ENCODE measurements at regions not wholly inside any gene's neighbourhood (a gene's known extent, or its start where the extent isn't known, plus 50 kb on each side); places are given as distances from the start of the nearest gene placed in this dataset.

GRCh38 chr12:105588106-105588505 lies 257.6 kb downstream of the C12orf75 start:
- intact Hi-C loops (cut with micrococcal nuclease), result no loop called here
- Histone ChIP-seq H3K4me1 (peaks cover 5% of the 10 kb centered on the region), H3K36me3 (no peaks in the 10 kb centered on the region), H3K27ac (replicated peaks) (no peak overlapping the region), H3K9me3 (replicated peaks) (no peaks in the 10 kb centered on the region), H3K27me3 (ENCODE audit: low read depth) (no peaks in the 10 kb centered on the region), H3K4me3 (no peak overlapping the region)
- TF ChIP-seq CTCF (IDR thresholded peaks at IDR 0.05; ENCODE audit: borderline replicate concordance), result no peak
- DNase-seq, result no peak

GRCh38 chr12:105590571-105590970 lies 260.1 kb downstream of the C12orf75 start:
- no peak for TF ChIP-seq CTCF (IDR thresholded peaks at IDR 0.05; ENCODE audit: borderline replicate concordance)
- Histone ChIP-seq H3K9me3 (replicated peaks) (no peaks in the 10 kb centered on the region), H3K27ac (replicated peaks) (no peak overlapping the region), H3K36me3 (no peaks in the 10 kb centered on the region), H3K4me3 (no peak overlapping the region), H3K27me3 (ENCODE audit: low read depth) (no peaks in the 10 kb centered on the region), H3K4me1 (peaks cover 5% of the 10 kb centered on the region)
- DNase-seq, result no peak
- intact Hi-C loops (cut with micrococcal nuclease), result no loop called here

DNA sequence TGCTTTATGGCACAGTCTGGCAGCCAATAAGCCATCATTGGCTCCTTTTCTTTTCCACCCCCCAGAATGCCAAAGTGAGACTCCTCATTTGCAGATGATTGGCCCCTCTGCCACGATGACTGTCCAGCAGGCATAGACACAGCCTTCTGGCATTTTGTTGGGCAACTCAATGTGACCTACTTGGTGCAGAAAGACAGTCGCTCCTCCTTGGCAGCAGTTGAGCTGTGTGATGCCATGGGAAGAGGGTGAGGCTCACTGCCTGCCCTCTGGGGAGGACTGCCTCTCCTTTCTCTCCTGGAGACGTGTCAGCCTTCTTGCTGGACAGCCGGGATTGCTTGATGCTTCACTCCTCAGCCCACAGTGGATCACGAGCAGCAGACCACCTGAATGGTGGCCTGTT lies 264.9 kb downstream of the C12orf75 start:
- Histone ChIP-seq H3K27ac (replicated peaks) (no peak overlapping the region), H3K9me3 (replicated peaks) (no peaks in the 10 kb centered on the region), H3K27me3 (ENCODE audit: low read depth) (no peaks in the 10 kb centered on the region), H3K4me1 (no peaks in the 10 kb centered on the region), H3K4me3 (no peak overlapping the region), H3K36me3 (no peaks in the 10 kb centered on the region)
- DNase-seq, result no peak
- no peak for TF ChIP-seq CTCF (IDR thresholded peaks at IDR 0.05; ENCODE audit: borderline replicate concordance)
- intact Hi-C loops (cut with micrococcal nuclease), result no loop called here

GRCh38 chr12:105596731-105597130 lies 266.2 kb downstream of the C12orf75 start:
- H3K27me3 ChIP-seq (ENCODE audit: low read depth), result no peaks in the 10 kb centered on the region
- intact Hi-C loops (cut with micrococcal nuclease), result no loop called here
- TF ChIP-seq CTCF (IDR thresholded peaks at IDR 0.05; ENCODE audit: borderline replicate concordance), result no peak

DNA sequence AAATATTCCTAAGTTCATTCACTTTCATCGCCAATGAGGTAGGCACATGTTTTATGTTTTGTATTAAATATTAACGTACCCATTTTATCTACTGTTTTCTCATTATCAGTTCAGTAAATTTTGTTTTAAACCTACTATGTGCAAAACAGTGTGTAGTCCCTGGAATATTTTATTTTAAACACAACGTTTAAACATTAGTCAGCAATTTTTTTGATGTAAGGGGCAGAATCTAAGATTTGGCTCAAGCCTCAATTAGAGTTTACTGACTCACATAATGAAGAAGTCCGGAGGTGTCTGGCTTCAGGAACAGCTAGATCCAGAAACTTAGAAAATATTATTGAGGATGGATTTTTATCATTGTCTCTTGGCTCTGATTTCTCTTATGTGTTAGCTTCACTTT lies 267.5 kb downstream of the C12orf75 start:
- Histone ChIP-seq H3K27ac (replicated peaks) (no peak overlapping the region), H3K4me3 (no peak overlapping the region), H3K9me3 (replicated peaks) (no peaks in the 10 kb centered on the region), H3K27me3 (ENCODE audit: low read depth) (no peaks in the 10 kb centered on the region), H3K36me3 (no peaks in the 10 kb centered on the region), H3K4me1 (no peaks in the 10 kb centered on the region)
- TF ChIP-seq CTCF (IDR thresholded peaks at IDR 0.05; ENCODE audit: borderline replicate concordance), result no peak
- intact Hi-C loops (cut with micrococcal nuclease), result no loop called here
- no peak for DNase-seq

More at GRCh38 chr12:105596731-105597130, 266.2 kb downstream of the C12orf75 start:
- Histone ChIP-seq H3K4me1 (no peaks in the 10 kb centered on the region), H3K9me3 (replicated peaks) (no peaks in the 10 kb centered on the region), H3K4me3 (no peak overlapping the region), H3K27ac (replicated peaks) (no peak overlapping the region), H3K36me3 (no peaks in the 10 kb centered on the region)
- no peak for DNase-seq
